NCI-H1694 treated with DMSO at 0.1 percent for 48 hours (cell line): ENCODE measurements at regions not wholly inside any gene's neighbourhood (a gene's known extent, or its start where the extent isn't known, plus 50 kb on each side); places are given as distances from the start of the nearest gene placed in this dataset.

Experiments used
- DNase-seq: peaks from one replicate; lab custom pipeline; 2025; lab: John Stamatoyannopoulos, UW

- no peak for DNase-seq
Measured at GRCh38 chr18:77990131-77990530, 740.5 kb downstream of the GALR1 start.

DNA sequence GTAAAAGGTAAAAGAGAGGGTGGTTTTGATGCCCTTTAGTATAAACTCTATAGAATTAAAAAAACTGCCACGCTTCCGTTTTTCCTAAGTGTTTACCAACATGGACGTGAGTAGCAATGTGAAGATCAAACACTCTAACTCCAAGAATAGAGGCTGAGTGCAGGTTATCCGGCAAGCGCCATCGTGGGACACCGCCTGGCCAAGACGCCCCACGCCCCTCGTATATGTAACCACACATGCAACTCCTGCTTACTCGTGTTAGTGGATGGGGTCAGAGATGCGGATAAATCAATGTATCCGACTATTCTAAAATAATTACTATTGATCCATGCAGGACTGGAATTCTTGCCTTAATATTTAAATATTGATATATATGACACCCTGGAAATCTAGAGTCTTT is 741.3 kb downstream of the GALR1 start:
- DNase-seq: no peak

DNA sequence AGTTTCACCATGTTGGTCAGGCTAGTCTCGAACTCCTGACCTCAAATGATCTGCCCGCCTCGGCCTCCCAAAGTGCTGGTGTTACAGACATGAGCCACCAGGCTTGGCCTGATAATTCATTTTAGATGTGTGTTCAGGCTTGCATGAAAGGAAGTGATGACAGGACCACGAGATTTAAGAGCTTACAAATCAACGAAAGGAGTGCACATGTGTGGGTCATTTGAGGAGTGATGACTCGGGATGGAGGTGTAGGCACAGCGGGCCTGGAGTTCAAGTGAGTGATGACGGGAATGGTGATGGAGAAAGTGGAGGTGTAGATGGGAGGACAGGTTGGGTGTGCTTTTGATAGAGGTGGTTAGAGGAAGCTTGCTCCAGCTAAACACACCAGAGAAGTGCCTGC is 742.4 kb downstream of the GALR1 start:
- DNase-seq: no peak

GRCh38 chr18:77993188-77993981 is 743.7 kb downstream of the GALR1 start:
- DNase-seq: no peak

GRCh38 chr18:77995593-77995992 is 745.9 kb downstream of the GALR1 start:
- DNase-seq: no peak

GRCh38 chr18:77996737-77997136 is 747.1 kb downstream of the GALR1 start:
- no peak for DNase-seq

DNA sequence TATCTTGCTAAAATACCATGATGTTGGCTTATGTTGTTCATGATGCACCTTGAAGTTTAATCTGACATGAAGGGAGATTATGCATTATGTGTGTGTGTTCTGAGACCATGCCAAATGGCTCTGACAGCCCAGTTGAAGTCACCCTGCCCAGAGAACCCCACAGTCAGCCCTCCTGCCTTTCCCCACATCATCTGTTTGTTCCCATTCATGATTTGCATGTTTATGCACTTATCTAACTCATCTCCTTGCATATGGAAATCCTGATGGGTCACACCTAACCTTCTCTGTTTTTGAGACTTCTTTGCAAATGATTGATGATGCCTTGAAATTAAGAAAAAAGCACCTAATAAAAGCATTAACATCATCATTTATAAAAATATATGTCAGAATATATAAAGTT is 752.2 kb downstream of the GALR1 start:
- DNase-seq: no peak

GRCh38 chr18:78006006-78006773 is 756.5 kb downstream of the GALR1 start:
- no peak for DNase-seq

DNA sequence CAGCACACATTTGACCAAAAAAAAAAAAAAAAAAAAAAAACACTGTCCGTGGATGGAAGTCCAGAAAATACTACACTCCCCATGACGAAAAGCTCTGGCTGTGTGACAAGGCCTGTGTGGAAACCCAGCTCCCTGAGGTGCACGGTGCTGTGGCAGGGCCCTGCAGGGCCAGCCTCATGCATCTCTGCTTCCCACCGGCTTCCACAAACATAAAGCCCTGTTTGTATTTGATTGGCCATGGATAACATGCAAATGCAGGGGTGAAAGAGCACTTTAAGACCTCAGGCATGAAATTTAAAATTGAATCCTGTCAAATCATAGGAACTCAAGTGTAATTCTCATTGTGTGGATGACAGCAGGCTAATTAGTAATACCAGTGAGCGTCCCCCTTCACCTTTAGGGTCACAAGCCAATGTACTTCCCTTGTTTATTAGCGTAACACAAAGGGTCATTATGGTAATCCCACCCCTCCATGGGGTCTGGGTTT is 757.2 kb downstream of the GALR1 start:
- DNase-seq: no peak

GRCh38 chr18:78010363-78010762 is 760.7 kb downstream of the GALR1 start:
- no peak for DNase-seq

DNA sequence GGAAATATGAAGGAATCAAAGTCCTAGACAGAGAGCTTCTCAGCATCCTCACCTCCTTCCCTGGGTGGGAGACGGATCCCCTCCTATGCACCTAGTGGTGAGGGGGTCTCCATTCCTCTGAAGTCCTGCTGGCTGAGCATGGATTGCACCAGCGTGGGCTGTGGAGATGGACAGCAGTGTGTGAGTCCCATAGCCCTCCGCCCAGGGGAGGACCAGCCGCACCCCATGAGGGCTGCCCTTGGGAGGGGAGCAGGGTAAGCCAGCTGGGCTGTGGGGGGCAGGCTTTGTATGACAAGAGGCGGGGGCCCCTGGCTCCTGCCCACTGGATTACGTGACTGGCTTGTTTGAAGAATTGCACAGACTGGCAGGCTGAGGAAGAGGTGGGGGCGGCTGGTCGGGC is 768.2 kb downstream of the GALR1 start:
- no peak for DNase-seq

- no peak for DNase-seq
Measured at GRCh38 chr18:78021196-78021595, 771.5 kb downstream of the GALR1 start.

GRCh38 chr18:78031589-78031988 is 781.9 kb downstream of the GALR1 start:
- no peak for DNase-seq

- DNase-seq: no peak
Measured at GRCh38 chr18:78031991-78032390, 782.3 kb downstream of the GALR1 start.

DNA sequence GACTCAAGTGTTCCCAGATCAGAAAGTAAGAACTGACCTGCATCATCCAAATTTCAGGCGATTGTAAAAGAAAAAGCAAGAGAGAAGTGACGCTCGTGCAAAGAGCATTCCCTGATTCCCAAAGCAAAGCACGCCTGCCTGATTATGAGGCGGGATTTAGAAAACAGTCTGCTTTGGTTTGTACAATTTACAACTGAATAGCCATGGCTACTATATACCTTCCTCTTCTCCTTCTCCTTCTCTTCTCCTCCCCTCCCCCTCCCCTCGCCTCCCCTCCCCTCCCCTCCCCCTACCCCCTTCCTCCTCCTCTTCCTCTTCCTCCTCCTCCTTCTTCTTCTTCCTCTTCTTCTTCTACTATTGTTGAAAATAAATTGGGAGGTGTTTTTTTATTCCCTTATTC is 782.9 kb downstream of the GALR1 start:
- no peak for DNase-seq

DNA sequence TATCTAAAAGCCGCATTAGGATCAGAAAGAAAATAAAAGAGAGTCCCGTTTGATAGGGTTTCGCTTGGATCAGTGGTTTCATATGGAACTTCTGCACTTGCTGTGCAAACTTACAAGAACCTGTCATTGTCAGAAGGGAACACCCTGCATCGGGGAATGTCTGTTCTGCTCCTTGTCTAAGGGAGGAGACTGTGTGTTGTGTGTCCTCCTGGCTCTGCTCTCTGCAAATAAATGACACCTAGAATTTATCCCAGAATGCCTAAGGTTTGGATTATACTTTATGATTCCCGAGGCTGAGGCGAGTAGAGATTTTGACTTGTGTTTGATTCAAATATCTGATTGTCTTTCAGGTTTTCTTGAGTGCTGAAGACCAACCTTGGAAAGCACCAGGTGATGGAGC is 785.1 kb downstream of the GALR1 start:
- no peak for DNase-seq

GRCh38 chr18:78041218-78041617 is 791.6 kb downstream of the GALR1 start:
- DNase-seq: no peak

DNA sequence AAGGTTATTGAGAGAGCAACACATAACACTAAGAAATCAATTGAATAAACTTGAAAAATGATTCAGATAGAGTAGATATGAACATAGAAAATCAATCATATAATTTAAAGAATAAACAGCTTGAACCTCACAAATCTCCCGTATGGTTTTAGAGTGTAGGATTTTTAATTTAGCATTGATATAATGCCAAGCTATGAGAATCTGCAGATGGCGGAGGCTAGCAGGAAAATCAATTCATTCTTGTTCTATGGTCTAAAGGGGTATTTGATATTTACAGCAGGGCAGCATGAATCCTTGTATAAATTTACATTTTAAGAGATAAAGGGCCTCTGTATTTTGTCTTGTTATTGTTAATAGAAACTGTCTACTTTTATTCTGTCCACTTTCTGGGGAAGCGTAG is 797.0 kb downstream of the GALR1 start:
- no peak for DNase-seq

GRCh38 chr18:78049281-78049680 is 799.6 kb downstream of the GALR1 start:
- no peak for DNase-seq

DNA sequence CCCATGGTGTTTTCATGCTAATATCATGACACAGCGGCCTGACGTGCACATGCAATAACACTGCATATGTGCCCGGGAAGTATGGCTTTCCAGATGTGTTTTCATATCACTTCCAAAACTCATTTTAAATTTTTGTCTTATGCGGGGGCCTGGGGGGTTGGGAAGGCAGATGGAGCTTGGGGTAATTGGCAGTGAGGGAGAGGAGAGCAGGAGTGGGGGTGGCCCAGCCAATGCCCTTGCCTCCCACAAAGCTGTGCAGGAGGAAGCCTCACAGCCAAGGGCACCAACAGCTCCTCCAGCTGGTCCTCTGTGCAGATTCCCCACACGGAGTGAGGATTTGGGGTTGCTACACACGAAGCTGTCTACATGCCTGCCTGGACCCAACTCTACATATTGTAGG is 805.2 kb downstream of the GALR1 start:
- no peak for DNase-seq

- DNase-seq: no peak
Measured at GRCh38 chr18:78056011-78056410, 806.4 kb downstream of the GALR1 start.

DNA sequence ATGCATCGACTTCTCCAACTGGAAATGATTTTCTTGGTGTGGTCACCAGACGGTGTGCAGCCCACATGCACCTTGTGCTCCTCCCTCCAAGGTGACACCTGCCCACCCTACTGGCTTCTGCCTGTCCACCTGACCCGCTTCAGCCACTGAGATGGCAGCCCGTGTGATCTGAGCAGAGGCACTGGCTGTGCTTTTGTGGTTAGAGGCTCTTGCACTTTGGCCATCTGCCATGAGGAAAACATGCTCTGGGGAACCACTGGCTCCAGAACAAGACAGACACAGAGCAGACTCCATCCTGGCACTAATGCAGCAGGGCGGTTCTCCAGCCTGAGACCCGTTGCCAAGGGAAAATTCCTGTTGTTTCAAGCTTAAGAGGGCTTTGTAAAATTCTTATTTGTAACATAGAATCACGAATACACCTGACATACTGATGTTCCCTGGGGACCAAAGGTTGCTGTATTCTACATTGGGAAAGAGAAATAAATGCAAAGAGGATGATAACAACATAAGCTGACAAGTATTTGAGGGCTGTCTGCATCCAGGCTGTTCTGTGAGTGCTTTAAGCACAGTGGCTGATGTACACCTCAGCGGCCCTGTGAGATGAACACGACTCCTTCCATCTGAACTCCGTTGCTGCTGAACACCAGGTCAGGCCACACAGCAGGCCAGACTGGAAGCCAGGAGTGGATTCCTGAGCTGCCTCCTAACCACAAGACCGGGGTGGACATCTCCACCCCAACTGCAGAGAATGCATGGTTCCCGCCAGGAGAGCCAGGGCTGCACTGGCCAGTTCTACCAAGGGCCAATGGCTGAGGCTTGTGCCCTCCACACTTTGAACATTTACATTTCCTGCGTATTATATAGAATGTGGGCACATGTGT is 820.4 kb downstream of the GALR1 start:
- DNase-seq: peak; percentile 7
